H9 (cell line): ENCODE measurements at regions not wholly inside any gene's neighbourhood (a gene's known extent, or its start where the extent isn't known, plus 50 kb on each side); places are given as distances from the start of the nearest gene placed in this dataset.
"Not testable (repeated sequence)": the region's sequence is repeated elsewhere in the genome, so short reads cannot be mapped to it uniquely, and the experiment has no call there.

Source experiments
- DNase-seq: peaks from one replicate; pipeline ENCODE4 v3.0.0-alpha.2; 2017
- H2AFZ ChIP-seq: one replicate; pipeline ENCODE4 v1.6.1; 2013; ENCODE audit warnings: mild to moderate bottlenecking, low read length, control low read depth, moderate library complexity
- H2AK5ac ChIP-seq: 2 replicates; pipeline ENCODE4 v1.6.1; 2013; ENCODE audit warnings: low read length, control low read depth, mixed read lengths; ENCODE audit not compliant: insufficient read length
- H2BK120ac ChIP-seq: one replicate; pipeline ENCODE4 v1.6.1; 2013; ENCODE audit warnings: low read depth, mild to moderate bottlenecking, low read length, control low read depth, inconsistent platforms; ENCODE audit not compliant: poor library complexity, severe bottlenecking
- H2BK12ac ChIP-seq: 2 replicates; pipeline ENCODE4 v1.6.1; 2013; ENCODE audit warnings: low read length, control low read depth, mixed read lengths, low read depth; ENCODE audit not compliant: insufficient read length
- H2BK15ac ChIP-seq: 2 replicates; pipeline ENCODE4 v1.6.1; 2013; ENCODE audit warnings: low read depth, low read length, control low read depth
- H2BK20ac ChIP-seq: one replicate; pipeline ENCODE4 v1.6.1; 2013; ENCODE audit warnings: low read depth, mild to moderate bottlenecking, low read length, control low read depth, inconsistent platforms; ENCODE audit not compliant: poor library complexity, severe bottlenecking
- H2BK5ac ChIP-seq: 2 replicates; pipeline ENCODE4 v1.6.1; 2013; ENCODE audit warnings: low read length, control low read depth, mixed read lengths; ENCODE audit not compliant: insufficient read length
- H3K14ac ChIP-seq: 2 replicates; pipeline ENCODE4 v1.6.1; 2013; ENCODE audit warnings: low read length, control low read depth; ENCODE audit not compliant: insufficient read depth
- H3K18ac ChIP-seq: 2 replicates; pipeline ENCODE4 v1.6.1; 2013; ENCODE audit warnings: low read depth, mild to moderate bottlenecking, mixed read lengths, low read length, control low read depth; ENCODE audit not compliant: insufficient read length
- H3K23ac ChIP-seq: 2 replicates; pipeline ENCODE4 v1.6.1; 2013; ENCODE audit warnings: low read length, control low read depth, mixed read lengths, low read depth; ENCODE audit not compliant: insufficient read length
- H3K23me2 ChIP-seq: 2 replicates; pipeline ENCODE4 v1.6.1; 2013; ENCODE audit warnings: low read depth, mild to moderate bottlenecking, mixed read lengths, low read length, control low read depth; ENCODE audit not compliant: insufficient read length, poor library complexity, severe bottlenecking
- H3K27ac ChIP-seq: 2 replicates; pipeline ENCODE4 v1.5.1; 2013; ENCODE audit warnings: low read length, control low read depth, mixed read lengths, low read depth; ENCODE audit not compliant: insufficient read length
- H3K27me3 ChIP-seq: 2 replicates; pipeline ENCODE4 v1.6.1; 2013; ENCODE audit warnings: low read length, control low read depth, inconsistent platforms; ENCODE audit not compliant: insufficient read depth
- H3K4ac ChIP-seq: 2 replicates; pipeline ENCODE4 v1.6.1; 2013; ENCODE audit warnings: low read depth, mild to moderate bottlenecking, control low read depth, inconsistent platforms, low read length, moderate library complexity
- H3K4me1 ChIP-seq: 2 replicates; pipeline ENCODE4 v1.6.1; 2013; ENCODE audit warnings: low read length, control low read depth, inconsistent platforms; ENCODE audit not compliant: insufficient read depth
- H3K4me2 ChIP-seq: 2 replicates; pipeline ENCODE4 v1.6.1; 2013; ENCODE audit warnings: low read length, control low read depth, mixed read lengths; ENCODE audit not compliant: insufficient read length, insufficient read depth
- H3K56ac ChIP-seq: 2 replicates; pipeline ENCODE4 v1.6.1; 2013; ENCODE audit warnings: low read depth, mild to moderate bottlenecking, mixed read lengths, low read length, control low read depth; ENCODE audit not compliant: insufficient read length
- H3K79me1 ChIP-seq: 2 replicates; pipeline ENCODE4 v1.6.1; 2013; ENCODE audit warnings: low read depth, mild to moderate bottlenecking, moderate library complexity, low read length, control low read depth, inconsistent platforms; ENCODE audit not compliant: insufficient read depth, poor library complexity, severe bottlenecking
- H3K79me2 ChIP-seq: 2 replicates; pipeline ENCODE4 v1.6.1; 2013; ENCODE audit warnings: low read length, control low read depth, inconsistent platforms; ENCODE audit not compliant: insufficient read depth
- H3K9ac ChIP-seq: 2 replicates; pipeline ENCODE4 v1.6.1; 2013; ENCODE audit warnings: low read length, control low read depth, mixed read lengths; ENCODE audit not compliant: insufficient read length; ENCODE audit errors: extremely low read depth
- H3K9me3 ChIP-seq: one replicate; pipeline ENCODE4 v1.6.1; 2013; ENCODE audit warnings: low read depth, low read length, inconsistent platforms; ENCODE audit not compliant: control insufficient read depth
- H3T11ph ChIP-seq: one replicate; pipeline ENCODE4 v1.6.1; 2013; ENCODE audit warnings: mild to moderate bottlenecking, low read length, control low read depth, inconsistent platforms
- H4K20me1 ChIP-seq: one replicate; pipeline ENCODE4 v1.6.1; 2013; ENCODE audit not compliant: control insufficient read depth, insufficient read length, insufficient read depth
- H4K5ac ChIP-seq: 2 replicates; pipeline ENCODE4 v1.6.1; 2013; ENCODE audit warnings: low read depth, mild to moderate bottlenecking, mixed read lengths, low read length, control low read depth; ENCODE audit not compliant: insufficient read length
- H4K8ac ChIP-seq: replicated peaks from 2 replicates; pipeline ENCODE4 v1.6.1; 2013; ENCODE audit warnings: low read length, control low read depth, mixed read lengths, low read depth; ENCODE audit not compliant: insufficient read length
- H4K91ac ChIP-seq: 2 replicates; pipeline ENCODE4 v1.6.1; 2013; ENCODE audit warnings: low read depth, mild to moderate bottlenecking, moderate library complexity, mixed read lengths, low read length, control low read depth; ENCODE audit not compliant: insufficient read length
- H3K27ac Mint-ChIP-seq, 3 experiments: 2 replicates in 2 of 3; 3 replicates in 1 of 3; pipeline ENCODE4 v1.8.0; 2020 to 2021; ENCODE audit warnings: mixed read lengths in 3 of 3, mild to moderate bottlenecking in 1 of 3, moderate library complexity in 1 of 3
- H3K27me3 Mint-ChIP-seq: 2 replicates; pipeline ENCODE4 v1.8.0; 2021; ENCODE audit warnings: low read depth, mild to moderate bottlenecking, moderate library complexity, mixed read lengths
- H3K36me3 Mint-ChIP-seq, 3 experiments: 2 replicates in 2 of 3; 3 replicates in 1 of 3; pipeline ENCODE4 v1.8.0; 2020 to 2021; ENCODE audit warnings: low read depth in 3 of 3, mixed read lengths in 3 of 3; ENCODE audit not compliant: insufficient read depth in 1 of 3
- H3K4me1 Mint-ChIP-seq, 2 experiments: 2 replicates each; pipeline ENCODE4 v1.8.0; 2020; ENCODE audit warnings: mixed read lengths in 2 of 2
- H3K4me3 Mint-ChIP-seq, 2 experiments: 2 replicates in 1 of 2; 3 replicates in 1 of 2; pipeline ENCODE4 v1.8.0; 2020 to 2021; ENCODE audit warnings: mild to moderate bottlenecking in 2 of 2, mixed read lengths in 2 of 2, moderate library complexity in 1 of 2
- H3K9me3 Mint-ChIP-seq, 2 experiments: 2 replicates in 1 of 2; 3 replicates in 1 of 2; pipeline ENCODE4 v1.8.0; 2020; ENCODE audit warnings: mild to moderate bottlenecking in 2 of 2, mixed read lengths in 2 of 2, moderate library complexity in 1 of 2
- WGBS: extraction: QIAGEN DNeasy Blood & Tissue Kit; methylation state at CpG from one replicate; pipeline ENCODE4 v1.1.7; 2013; ENCODE audit warnings: missing lambda C conversion rate, low lambda C conversion rate, mixed read lengths; ENCODE audit not compliant: insufficient read length; ENCODE audit errors: extremely low coverage; 5-methylcytosine and 5-hydroxymethylcytosine counted together

GRCh38 chr13:68892596-68892995, 1215.0 kb upstream of the ATXN8OS start:
- not testable (repeated sequence) for DNase-seq, H2BK20ac ChIP-seq, H4K8ac ChIP-seq, H4K91ac ChIP-seq, H3K27ac Mint-ChIP-seq, H3K56ac ChIP-seq, H3K4me3 Mint-ChIP-seq, H3K23me2 ChIP-seq, H3K27me3 ChIP-seq, H3T11ph ChIP-seq, H3K4me1 ChIP-seq, H3K79me1 ChIP-seq, H2BK12ac ChIP-seq, H2BK120ac ChIP-seq, H3K14ac ChIP-seq, H3K4me2 ChIP-seq, H2AK5ac ChIP-seq, H3K9me3 Mint-ChIP-seq, H3K27ac ChIP-seq, H3K23ac ChIP-seq, H3K9me3 ChIP-seq, H4K5ac ChIP-seq, H2AFZ ChIP-seq, H2BK15ac ChIP-seq, H3K27me3 Mint-ChIP-seq, H3K9ac ChIP-seq, H2BK5ac ChIP-seq, H4K20me1 ChIP-seq, H3K79me2 ChIP-seq, H3K36me3 Mint-ChIP-seq, H3K18ac ChIP-seq, H3K4ac ChIP-seq
- peaks cover 20 to 28% of the 10 kb centered on the region in 2 experiments for H3K4me1 Mint-ChIP-seq
- WGBS: no CpG with 5 or more reads among the region's 3 CpGs

GRCh38 chr13:68890101-68890500, 1217.5 kb upstream of the ATXN8OS start:
- H3K79me1 ChIP-seq, H3K36me3 Mint-ChIP-seq: not testable (repeated sequence)
- peaks cover 13 to 25% of the 10 kb centered on the region in 2 experiments for H3K4me1 Mint-ChIP-seq

More at GRCh38 chr13:68890101-68890500, 1217.5 kb upstream of the ATXN8OS start:
- not testable (repeated sequence) for H3K9me3 Mint-ChIP-seq, H3T11ph ChIP-seq, DNase-seq, H3K27me3 ChIP-seq, H3K4me3 Mint-ChIP-seq, H3K14ac ChIP-seq, H3K23me2 ChIP-seq, H3K4me1 ChIP-seq, H2BK12ac ChIP-seq, H3K4ac ChIP-seq, H4K8ac ChIP-seq, H2BK15ac ChIP-seq, H4K20me1 ChIP-seq, H2AK5ac ChIP-seq, H4K5ac ChIP-seq, H3K23ac ChIP-seq, H3K27ac Mint-ChIP-seq, H3K56ac ChIP-seq, H3K27ac ChIP-seq, H2BK5ac ChIP-seq, H3K9ac ChIP-seq, H2BK20ac ChIP-seq, H4K91ac ChIP-seq, H3K18ac ChIP-seq, H3K79me2 ChIP-seq, H2BK120ac ChIP-seq, H3K27me3 Mint-ChIP-seq, H2AFZ ChIP-seq, H3K4me2 ChIP-seq, H3K9me3 ChIP-seq
- WGBS: no CpG with 5 or more reads among the region's 7 CpGs
